A549 (cell line): ENCODE measurements at regions not wholly inside any gene's neighbourhood (a gene's known extent, or its start where the extent isn't known, plus 50 kb on each side); places are given as distances from the start of the nearest gene placed in this dataset.

ENCODE experiments used
- ATAC-seq, 2 experiments: fragments of 200-7000 bp in 1 of 2; fragments of >200 bp in 1 of 2; cut with Nextera tagmentation in 1 of 2; cut with Tn5 transposase in 1 of 2; 3 replicates each; pipeline versions ENCODE4 v1.8.0 to v1.9.1; 2018 to 2020; ENCODE audit warnings: mild to moderate bottlenecking in 1 of 2, moderate library complexity in 1 of 2
- CTCF ChIA-PET: fragments of 300-600 bp; sonication (Branson Sonifier 250); formaldehyde crosslinking; extraction: SDS; loops from one replicate; lab custom pipeline; 2021; ENCODE audit warnings: antibody characterized with exemption, inconsistent platforms; lab: Yijun Ruan, JAX
- POLR2A ChIA-PET: fragments of 350-600 bp; formaldehyde crosslinking; extraction: SDS; loops from one replicate; lab custom pipeline; 2021; ENCODE audit warnings: antibody characterized with exemption, inconsistent platforms; lab: Yijun Ruan, JAX
- DNase-seq, 2 experiments: peaks; one replicate each; pipeline versions ENCODE4 v3.0.0 to v3.0.0-alpha.2; 2011 to 2016; ENCODE audit warnings: low read depth in 1 of 2, low spot score in 1 of 2
- FAIRE-seq: peaks from 2 replicates; lab custom pipeline; 2011; peaks lifted over from hg19 to GRCh38; lab: Jason Lieb, UNC
- H3K27ac ChIP-seq, 2 experiments: fragments of >200 bp; sonication (Bioruptor Twin); formaldehyde crosslinking; 3 replicates each; pipeline ENCODE4 v1.5.1; 2016 to 2017
- H3K4me1 ChIP-seq: fragments of >200 bp; sonication (Bioruptor Twin); formaldehyde crosslinking; 3 replicates; pipeline ENCODE4 v1.6.1; 2016
- H3K4me2 ChIP-seq: fragments of >200 bp; sonication (Bioruptor Twin); formaldehyde crosslinking; 3 replicates; pipeline ENCODE4 v1.6.1; 2016
- H3K4me3 ChIP-seq: fragments of >200 bp; sonication (Bioruptor Twin); formaldehyde crosslinking; 3 replicates; pipeline ENCODE4 v1.5.1; 2016
- H3K9me3 ChIP-seq: fragments of >200 bp; sonication (Bioruptor Twin); formaldehyde crosslinking; 3 replicates; pipeline ENCODE4 v1.6.1; 2016
- BHLHE40 ChIP-seq: IDR thresholded peaks from 2 replicates; pipeline ENCODE4 v1.6.1; 2012; ENCODE audit warnings: low read depth, low read length, inconsistent platforms
- CBX2 ChIP-seq: fragments of 200-600 bp; sonication (generic); IDR thresholded peaks from 2 replicates; pipeline ENCODE4 v1.6.1; 2016; ENCODE audit warnings: low read depth, mild to moderate bottlenecking, borderline replicate concordance
- CEBPB ChIP-seq, 2 experiments: fragments of >200 bp in 1 of 2; sonication (Bioruptor Twin) in 1 of 2; formaldehyde crosslinking in 1 of 2; IDR thresholded peaks; 2 replicates each; pipeline ENCODE4 v1.6.1; 2012 to 2016
- CHD2 ChIP-seq: fragments of 150-350 bp; IDR thresholded peaks from 2 replicates; pipeline ENCODE4 v1.6.1; 2014; ENCODE audit warnings: low read length; ENCODE audit not compliant: partially characterized antibody
- EHF ChIP-seq: fragments of 250-450 bp; sonication (Bioruptor Pico); IDR thresholded peaks from 2 replicates; pipeline ENCODE4 v1.5.0; 2020; ENCODE audit warnings: mild to moderate bottlenecking
- EHMT2 ChIP-seq: fragments of 200-600 bp; sonication (generic); IDR thresholded peaks from 2 replicates; pipeline ENCODE4 v1.6.1; 2016; ENCODE audit warnings: antibody characterized with exemption, low read depth, mild to moderate bottlenecking, moderate library complexity
- ELK1 ChIP-seq: fragments of 150-350 bp; IDR thresholded peaks from 2 replicates; pipeline ENCODE4 v1.6.1; 2014; ENCODE audit warnings: low read depth, mild to moderate bottlenecking, low read length
- FOSL2 ChIP-seq, 2 experiments: fragments of 450-650 bp in 1 of 2; fragments of >200 bp in 1 of 2; sonication (Bioruptor Twin) in 1 of 2; formaldehyde crosslinking; IDR thresholded peaks; 2 replicates each; pipeline versions ENCODE4 v1.5.0 to v1.6.1; 2016 to 2020; ENCODE audit warnings: mild to moderate bottlenecking in 1 of 2, moderate library complexity in 1 of 2
- FOXS1 ChIP-seq: fragments of 250-450 bp; sonication (Bioruptor Pico); IDR thresholded peaks from 2 replicates; pipeline ENCODE4 v1.5.0; 2020; ENCODE audit warnings: mild to moderate bottlenecking, moderate library complexity
- HDAC2 ChIP-seq: fragments of 200-600 bp; sonication (generic); IDR thresholded peaks from 2 replicates; pipeline ENCODE4 v1.6.1; 2016
- HMGXB4 ChIP-seq: fragments of 250-450 bp; sonication (Bioruptor Pico); IDR thresholded peaks from 2 replicates; pipeline ENCODE4 v1.5.0; 2021; ENCODE audit warnings: mild to moderate bottlenecking, moderate library complexity, borderline replicate concordance
- JUNB ChIP-seq: fragments of >200 bp; sonication (Bioruptor Twin); formaldehyde crosslinking; IDR thresholded peaks from 2 replicates; pipeline ENCODE4 v1.6.1; 2016
- MAFK ChIP-seq: fragments of 450-650 bp; IDR thresholded peaks from 2 replicates; pipeline ENCODE4 v1.6.1; 2014; ENCODE audit not compliant: partially characterized antibody
- MAZ ChIP-seq: fragments of 150-350 bp; IDR thresholded peaks from 2 replicates; pipeline ENCODE4 v1.6.1; 2014; ENCODE audit warnings: antibody characterized with exemption, low read depth, low read length, borderline replicate concordance
- MYC ChIP-seq: IDR thresholded peaks from 2 replicates; pipeline ENCODE4 v1.6.1; 2012; ENCODE audit warnings: mild to moderate bottlenecking, inconsistent platforms, low read length, improper control_type of control experiment, borderline replicate concordance
- NPAS2 ChIP-seq: fragments of 250-450 bp; sonication (Bioruptor Pico); IDR thresholded peaks from 2 replicates; pipeline ENCODE4 v1.8.0; 2022; ENCODE audit warnings: mild to moderate bottlenecking, moderate library complexity, borderline replicate concordance
- NR3C1 ChIP-seq: fragments of >200 bp; sonication (Bioruptor Twin); formaldehyde crosslinking; IDR thresholded peaks from 3 replicates; pipeline ENCODE4 v1.6.1; 2017
- PBX3 ChIP-seq: IDR thresholded peaks from 2 replicates; pipeline ENCODE4 v1.6.1; 2012
- PHF8 ChIP-seq: fragments of 200-600 bp; sonication (generic); IDR thresholded peaks from 2 replicates; pipeline ENCODE4 v1.6.1; 2016; ENCODE audit warnings: low read depth, mild to moderate bottlenecking, antibody characterized with exemption, moderate library complexity, borderline replicate concordance
- POLR2A ChIP-seq: IDR thresholded peaks from 2 replicates; pipeline ENCODE4 v1.6.1; 2012; ENCODE audit warnings: mild to moderate bottlenecking, low read length
- RAD21 ChIP-seq, 2 experiments: fragments of >200 bp in 1 of 2; sonication (Bioruptor Twin) in 1 of 2; formaldehyde crosslinking in 1 of 2; IDR thresholded peaks in 1 of 2; conservative IDR thresholded peaks in 1 of 2; 2 replicates in 1 of 2; 3 replicates in 1 of 2; pipeline ENCODE4 v1.6.1; 2012 to 2018; ENCODE audit warnings: inconsistent platforms in 1 of 2
- REST ChIP-seq: fragments of 200-600 bp; sonication (generic); IDR thresholded peaks from 2 replicates; pipeline ENCODE4 v1.6.1; 2016; ENCODE audit warnings: antibody characterized with exemption, mild to moderate bottlenecking, moderate library complexity
- RFX5 ChIP-seq: fragments of 450-650 bp; IDR thresholded peaks from 2 replicates; pipeline ENCODE4 v1.7.1; 2014; ENCODE audit warnings: antibody characterized with exemption, mild to moderate bottlenecking, moderate library complexity
- RNF2 ChIP-seq: fragments of 200-600 bp; sonication (generic); IDR thresholded peaks from 2 replicates; pipeline ENCODE4 v1.6.1; 2016; ENCODE audit warnings: low read depth, mild to moderate bottlenecking, antibody characterized with exemption, moderate library complexity, borderline replicate concordance
- SMC3 ChIP-seq: fragments of >200 bp; sonication (Bioruptor Twin); formaldehyde crosslinking; IDR thresholded peaks from 3 replicates; pipeline ENCODE4 v1.6.1; 2018; ENCODE audit warnings: inconsistent platforms
- ZC3H11A ChIP-seq: fragments of 450-650 bp; IDR thresholded peaks from 2 replicates; pipeline ENCODE4 v1.6.1; 2014; ENCODE audit warnings: antibody characterized with exemption, mild to moderate bottlenecking
- WGBS: methylation state at CpG from one replicate; pipeline ENCODE4 v1.1.6; 2017; ENCODE audit errors: missing lambda C conversion rate; 5-methylcytosine and 5-hydroxymethylcytosine counted together
- TF ChIP-seq, protein P1 (sequence below): fragments of >200 bp; sonication (Bioruptor Twin); formaldehyde crosslinking; IDR thresholded peaks from 3 replicates; pipeline ENCODE4 v1.5.1; 2016

DNA sequence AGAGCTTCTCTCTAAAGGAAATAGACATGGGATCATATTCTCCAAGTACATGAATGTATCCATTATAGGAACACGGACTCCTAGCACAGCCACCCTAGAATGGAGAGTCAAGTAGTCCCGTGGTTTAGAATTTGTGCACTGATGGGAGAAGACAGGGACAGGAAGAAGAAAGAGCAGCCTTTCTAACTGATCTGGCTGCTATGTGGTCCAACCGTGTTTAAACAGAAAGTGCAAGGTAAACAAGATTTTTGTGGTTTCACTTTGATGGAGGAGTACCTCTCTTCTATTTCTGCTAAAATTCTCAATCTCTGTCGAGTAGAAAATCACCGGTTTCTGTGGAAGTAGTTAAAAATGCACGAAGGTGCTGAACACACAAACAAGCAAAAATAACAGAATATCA lies 171.3 kb downstream of the ST8SIA4 start:
- ChIA-PET CTCF (no interaction called here), POLR2A (no interaction called here)
- FAIRE-seq (no peak), DNase-seq (no peak), ATAC-seq (peak in 1 of 2 experiments; percentile 36; a peak in 1 of 6 replicates)
- Histone ChIP-seq H3K4me3 (no peak overlapping the region), H3K27ac (no peak overlapping the region), H3K4me2 (peak overlapping the region; percentile 57), H3K9me3 (no peaks in the 10 kb centered on the region), H3K4me1 (no peaks in the 10 kb centered on the region)
- 27% methylated on average over 6 of the region's 6 CpGs for WGBS
- TF ChIP-seq MAFK (peak; percentile 72), NPAS2 (no peak)

DNA sequence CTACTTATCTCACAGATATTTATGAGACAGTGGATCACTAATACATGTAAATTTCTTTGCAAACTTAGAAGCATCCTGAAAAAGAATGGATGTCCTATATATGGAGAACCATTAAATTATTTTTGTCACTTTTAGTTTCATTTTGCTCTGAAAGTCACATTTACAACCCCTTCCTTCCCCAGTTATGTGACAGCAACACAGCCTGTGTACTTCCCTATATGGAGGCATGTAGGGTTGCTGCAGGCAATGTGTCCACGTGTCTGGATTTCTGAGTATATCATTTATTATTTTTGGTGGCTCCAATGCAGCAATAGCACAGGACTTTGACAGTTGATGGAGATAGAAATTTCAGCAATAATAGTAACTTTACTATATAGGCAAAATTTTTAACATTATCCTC lies 156.4 kb downstream of the ST8SIA4 start:
- POLR2A ChIA-PET: no interaction called here
- H3K27ac ChIP-seq: no peak overlapping the region
- H3K9me3 ChIP-seq: no peaks in the 10 kb centered on the region
- CTCF ChIA-PET: no interaction called here
- no peak for DNase-seq
- H3K4me1 ChIP-seq: no peaks in the 10 kb centered on the region
- FAIRE-seq: no peak
- no peak overlapping the region for H3K4me3 ChIP-seq
- WGBS: 26% methylated on average over 1 of the region's 1 CpG
- ATAC-seq: no peak
- no peak overlapping the region for H3K4me2 ChIP-seq
- TF ChIP-seq CBX2: no peak
- no peak for TF ChIP-seq MYC
- no peak for TF ChIP-seq HDAC2
- TF ChIP-seq HMGXB4 (CRISPR knock-in tag): no peak
- no peak for TF ChIP-seq BHLHE40
- no peak for TF ChIP-seq RAD21 (conservative IDR thresholded peaks at IDR 0.05 in 1 of 2, IDR thresholded peaks at IDR 0.05 in 1 of 2)
- no peak for TF ChIP-seq PHF8
- TF ChIP-seq POLR2A: no peak
- TF ChIP-seq SMC3: no peak
- TF ChIP-seq FOXS1: no peak
- TF ChIP-seq CHD2: no peak
- TF ChIP-seq RNF2: no peak
- no peak for TF ChIP-seq PBX3
- no peak for TF ChIP-seq EHMT2
- no peak for TF ChIP-seq REST
- no peak for TF ChIP-seq NR3C1
- no peak for TF ChIP-seq CEBPB (IDR thresholded peaks at IDR 0.05)

GRCh38 chr5:100749771-100750284 lies 153.3 kb downstream of the ST8SIA4 start:
- ATAC-seq: no peak
- Histone ChIP-seq H3K4me1 (no peaks in the 10 kb centered on the region), H3K9me3 (no peaks in the 10 kb centered on the region), H3K4me3 (no peak overlapping the region), H3K4me2 (no peak overlapping the region), H3K27ac (no peak overlapping the region)
- WGBS: 68% methylated on average over 8 of the region's 8 CpGs
- no peak for DNase-seq
- FAIRE-seq: no peak
- ChIA-PET POLR2A (no interaction called here), CTCF (no interaction called here)
- TF ChIP-seq ELK1 (no peak), JUNB (no peak), FOSL2 (IDR thresholded peaks at IDR 0.05) (no peak), FOSL2 (CRISPR knock-in tag; IDR thresholded peaks at IDR 0.05) (no peak), RFX5 (no peak), EHF (CRISPR knock-in tag) (no peak), PHF8 (no peak), ZC3H11A (no peak), NR3C1 (no peak), MAZ (no peak)
- TF ChIP-seq, protein P1, sequence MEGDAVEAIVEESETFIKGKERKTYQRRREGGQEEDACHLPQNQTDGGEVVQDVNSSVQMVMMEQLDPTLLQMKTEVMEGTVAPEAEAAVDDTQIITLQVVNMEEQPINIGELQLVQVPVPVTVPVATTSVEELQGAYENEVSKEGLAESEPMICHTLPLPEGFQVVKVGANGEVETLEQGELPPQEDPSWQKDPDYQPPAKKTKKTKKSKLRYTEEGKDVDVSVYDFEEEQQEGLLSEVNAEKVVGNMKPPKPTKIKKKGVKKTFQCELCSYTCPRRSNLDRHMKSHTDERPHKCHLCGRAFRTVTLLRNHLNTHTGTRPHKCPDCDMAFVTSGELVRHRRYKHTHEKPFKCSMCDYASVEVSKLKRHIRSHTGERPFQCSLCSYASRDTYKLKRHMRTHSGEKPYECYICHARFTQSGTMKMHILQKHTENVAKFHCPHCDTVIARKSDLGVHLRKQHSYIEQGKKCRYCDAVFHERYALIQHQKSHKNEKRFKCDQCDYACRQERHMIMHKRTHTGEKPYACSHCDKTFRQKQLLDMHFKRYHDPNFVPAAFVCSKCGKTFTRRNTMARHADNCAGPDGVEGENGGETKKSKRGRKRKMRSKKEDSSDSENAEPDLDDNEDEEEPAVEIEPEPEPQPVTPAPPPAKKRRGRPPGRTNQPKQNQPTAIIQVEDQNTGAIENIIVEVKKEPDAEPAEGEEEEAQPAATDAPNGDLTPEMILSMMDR: no peak
